T47D (cell line): ENCODE measurements at regions not wholly inside any gene's neighbourhood (a gene's known extent, or its start where the extent isn't known, plus 50 kb on each side); places are given as distances from the start of the nearest gene placed in this dataset.

ENCODE experiments used
- DNase-seq, 2 experiments: peaks; one replicate each; pipeline versions ENCODE4 v3.0.0 to v3.0.0-alpha.2; 2011 to 2012; ENCODE audit warnings: low read depth in 1 of 2, low spot score in 1 of 2
- JUND ChIP-seq: IDR thresholded peaks from 2 replicates; pipeline ENCODE4 v1.6.1; 2012; ENCODE audit warnings: low read depth
- in situ Hi-C: cut with HindIII; loops from 2 replicates; pipeline ENCODE4 v1.10.0; 2016; ENCODE audit warnings: low sequenced_read_pairs, low pct_unique_long_range_greater_than_20kb

DNA sequence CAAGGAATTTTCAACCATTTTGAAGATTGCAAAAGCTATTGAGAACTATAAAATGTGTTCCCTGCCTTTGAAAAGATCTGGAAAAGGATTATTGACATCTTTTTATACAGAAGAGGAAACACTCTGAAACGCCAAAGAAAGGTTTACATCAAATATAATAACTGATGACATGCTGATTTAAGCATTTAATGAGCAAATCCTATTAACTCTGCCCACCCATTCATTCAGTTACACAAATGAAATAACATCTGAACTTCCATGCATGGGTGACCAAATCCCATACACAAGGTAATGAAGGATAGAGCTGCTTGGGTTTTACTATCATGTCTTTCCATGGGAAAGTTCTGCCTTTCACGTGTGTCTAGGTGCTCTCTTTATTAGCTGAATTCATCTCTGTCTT lies 589.4 kb upstream of the WWC1 start:
- TF ChIP-seq JUND: no peak
- DNase-seq: no peak
- in situ Hi-C loops: no loop called here

DNA sequence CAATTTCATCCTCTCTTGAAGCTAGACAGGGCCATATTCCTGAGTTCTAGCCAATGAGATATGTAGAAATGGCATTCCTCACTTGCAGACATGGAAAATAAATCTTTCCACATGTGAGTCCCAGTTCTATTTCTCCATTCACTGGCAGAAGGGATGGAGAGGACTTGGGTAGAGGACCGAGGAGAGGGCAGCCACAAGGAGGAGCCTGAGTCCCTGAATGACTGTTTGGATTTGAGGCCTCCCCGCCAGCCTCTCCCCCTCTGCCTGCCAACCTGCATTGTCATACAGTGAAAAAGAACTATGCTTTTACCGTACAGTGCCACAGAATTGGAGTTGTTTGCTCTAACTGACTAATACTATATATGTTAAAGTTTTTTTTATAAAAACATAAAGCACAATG lies 583.0 kb upstream of the WWC1 start:
- in situ Hi-C loops: no loop called here
- DNase-seq: no peak
- TF ChIP-seq JUND: no peak

DNA sequence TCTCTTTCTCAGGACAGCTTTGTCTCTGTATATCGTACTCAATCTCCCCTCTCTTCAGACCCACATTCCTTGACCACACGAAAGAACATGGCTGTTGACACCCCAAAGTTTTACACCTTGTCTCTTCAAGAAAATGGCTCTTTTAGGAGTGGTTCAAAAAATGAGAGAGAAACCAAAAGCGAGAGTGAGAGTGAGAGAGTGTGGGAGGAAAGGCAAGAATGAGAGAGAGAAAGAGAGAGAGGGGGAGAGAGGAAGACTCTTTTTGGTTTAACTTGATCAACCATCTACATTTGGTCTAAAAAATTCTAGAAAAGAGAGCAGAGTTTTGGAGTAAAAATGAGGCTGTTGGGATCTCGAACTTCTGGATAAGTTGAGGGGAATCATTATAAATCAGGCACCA lies 581.8 kb upstream of the WWC1 start:
- no peak for TF ChIP-seq JUND
- no peak for DNase-seq
- in situ Hi-C loops: no loop called here

DNA sequence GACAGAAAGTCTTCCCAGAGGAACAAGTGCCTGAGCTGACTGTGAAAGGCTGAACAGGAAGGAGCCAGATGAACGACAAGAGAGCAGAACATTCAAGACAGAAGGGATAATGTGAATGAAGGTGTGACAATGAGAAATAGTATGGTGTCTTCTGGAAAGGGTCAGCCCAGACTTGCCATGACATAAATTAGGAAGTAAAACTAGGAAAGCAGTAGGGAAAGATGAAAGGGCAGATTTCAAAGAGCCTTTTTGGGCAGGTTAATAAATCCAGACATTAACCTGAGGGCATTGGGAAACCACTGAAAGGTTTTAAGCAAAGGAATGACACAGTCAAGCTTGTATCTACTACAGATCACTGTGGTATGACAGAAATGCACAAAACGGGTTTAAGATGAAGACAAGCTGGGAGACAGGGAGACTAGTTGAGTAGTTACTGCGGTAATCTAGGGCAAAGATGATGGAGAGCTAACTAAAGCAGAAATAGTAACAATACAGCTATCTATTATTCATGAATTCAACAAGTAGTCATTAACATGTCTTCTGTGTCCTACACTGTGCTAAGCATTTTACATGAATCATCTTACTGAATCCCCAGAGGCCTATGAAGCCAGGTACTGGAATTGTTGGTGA lies 580.9 kb upstream of the WWC1 start:
- in situ Hi-C loops: no loop called here
- no peak for TF ChIP-seq JUND

DNA sequence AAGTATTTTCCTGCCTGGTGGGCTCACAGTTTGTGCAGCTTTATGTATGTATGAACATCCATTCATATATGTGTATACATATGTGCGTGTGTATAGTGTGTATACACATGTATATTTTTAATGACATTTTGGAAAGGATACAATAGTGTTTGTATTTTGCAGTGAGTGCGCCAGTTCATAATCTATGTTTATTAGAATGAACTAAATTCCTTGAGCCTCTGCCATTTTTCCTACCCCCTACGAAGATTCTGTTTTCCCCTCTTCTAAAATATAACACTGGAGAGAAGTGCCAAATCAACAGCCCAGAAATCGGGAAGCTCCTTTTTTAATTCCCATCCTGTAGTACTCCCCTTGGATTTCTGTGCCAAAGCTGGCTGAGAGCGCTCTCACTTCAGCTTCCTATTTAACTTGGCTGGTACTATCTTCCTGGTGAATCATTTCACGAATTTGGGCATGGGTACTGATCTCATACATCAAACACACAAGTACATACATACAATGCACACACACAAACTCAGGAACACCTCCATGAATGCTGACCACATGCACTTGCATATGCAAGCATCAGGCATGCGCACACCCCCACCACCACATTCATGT lies 578.4 kb upstream of the WWC1 start:
- no peak for TF ChIP-seq JUND
- in situ Hi-C loops: no loop called here
- DNase-seq: no peak

More for the DNA sequence above, 580.9 kb upstream of the WWC1 start:
- DNase-seq: peak in 1 of 2 experiments; percentile 33

DNA sequence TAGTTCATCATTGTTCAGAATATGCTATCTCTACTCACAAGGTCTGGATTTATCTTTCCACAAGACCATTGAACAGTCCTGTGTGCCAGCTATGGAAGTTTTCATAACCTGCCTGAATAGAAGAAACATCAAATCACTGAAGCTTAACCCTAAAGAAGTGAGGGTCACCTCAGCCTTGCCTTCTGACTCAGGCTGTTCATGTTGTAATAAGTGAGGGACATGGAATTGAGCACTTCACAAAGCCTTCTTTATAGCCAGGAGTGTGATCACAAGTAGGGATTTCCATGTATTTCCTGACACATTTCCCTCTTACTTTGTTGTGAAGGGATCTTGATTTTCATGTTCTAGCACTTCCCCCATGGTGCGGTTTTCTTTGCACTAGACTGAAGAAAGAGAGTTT lies 577.5 kb upstream of the WWC1 start:
- in situ Hi-C loops: no loop called here
- TF ChIP-seq JUND: no peak
- no peak for DNase-seq

DNA sequence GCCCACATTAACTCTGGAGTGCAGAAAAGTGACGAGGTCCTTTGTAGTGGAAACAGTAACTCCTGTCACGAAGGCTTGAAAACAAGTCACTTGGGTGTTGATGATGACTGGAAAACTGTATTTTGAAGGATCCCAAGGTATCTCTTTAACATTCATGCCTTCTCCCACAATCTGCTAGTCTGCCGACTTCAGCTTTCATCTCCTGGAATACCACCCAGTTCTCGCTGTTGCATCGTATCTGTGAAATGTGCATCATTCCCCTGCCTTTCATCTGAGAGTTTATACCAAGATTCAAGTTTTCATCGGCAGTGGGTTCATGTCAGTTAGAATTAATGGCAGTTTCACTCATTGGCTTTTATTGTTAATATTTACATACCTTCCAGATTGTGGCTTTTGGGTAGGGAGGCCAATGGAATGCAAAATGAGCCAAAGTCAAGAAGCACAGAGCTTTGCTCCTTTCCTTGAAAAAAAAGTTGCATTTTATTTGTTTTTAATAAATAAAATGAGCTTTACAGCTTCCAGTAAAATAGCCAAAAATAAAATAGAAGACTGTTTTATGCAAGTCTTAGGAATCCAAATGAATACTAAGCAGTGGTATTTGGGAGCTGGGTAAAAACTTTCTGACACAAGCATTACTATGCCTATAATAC lies 575.2 kb upstream of the WWC1 start:
- no peak for DNase-seq
- in situ Hi-C loops: no loop called here
- no peak for TF ChIP-seq JUND

DNA sequence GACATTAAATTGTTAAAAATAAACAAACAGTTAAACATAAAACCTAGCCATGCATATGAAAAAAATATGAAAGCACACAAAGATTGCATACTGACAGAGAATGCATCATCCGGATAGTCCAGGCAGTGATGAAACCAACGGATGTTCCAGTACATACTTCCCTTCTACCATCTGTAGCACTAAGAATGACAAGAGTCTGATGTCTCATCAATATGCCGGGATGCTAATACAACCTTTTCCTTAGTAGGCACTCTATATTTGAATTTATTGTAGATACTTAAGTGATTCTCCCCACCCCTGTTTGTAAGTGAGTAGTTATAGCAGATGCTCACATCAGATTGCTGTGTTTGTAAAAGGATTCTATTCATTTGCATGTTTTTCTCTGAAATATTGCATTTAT lies 571.2 kb upstream of the WWC1 start:
- TF ChIP-seq JUND: no peak
- in situ Hi-C loops: no loop called here
- DNase-seq: no peak

DNA sequence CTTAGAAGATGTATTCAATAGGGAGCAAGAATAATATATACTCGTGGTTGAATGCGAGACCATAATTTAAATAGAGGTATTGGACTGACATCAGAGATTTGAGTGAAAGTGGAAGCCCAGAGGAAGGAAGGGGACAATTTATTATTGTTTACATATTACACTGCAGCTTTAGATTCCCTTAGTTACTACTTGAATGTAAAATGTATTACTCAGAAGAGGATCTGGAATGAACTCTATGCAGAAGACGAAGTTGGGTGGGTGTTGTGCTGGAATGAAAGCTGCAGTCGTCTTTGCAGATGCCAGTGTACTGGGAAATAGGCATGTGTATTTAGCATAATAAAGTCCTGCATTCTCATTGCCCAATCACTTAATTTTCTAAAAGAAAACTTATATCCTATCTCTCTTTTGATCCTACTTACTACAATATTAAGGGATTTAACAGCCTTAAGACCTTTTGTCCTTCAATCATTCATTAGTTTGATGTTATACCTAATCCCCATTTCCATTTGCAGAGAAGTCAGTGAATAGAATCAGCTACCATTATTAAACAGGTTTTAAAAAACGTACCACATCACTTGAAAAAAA lies 570.7 kb upstream of the WWC1 start:
- no peak for TF ChIP-seq JUND
- in situ Hi-C loops: no loop called here
- no peak for DNase-seq

DNA sequence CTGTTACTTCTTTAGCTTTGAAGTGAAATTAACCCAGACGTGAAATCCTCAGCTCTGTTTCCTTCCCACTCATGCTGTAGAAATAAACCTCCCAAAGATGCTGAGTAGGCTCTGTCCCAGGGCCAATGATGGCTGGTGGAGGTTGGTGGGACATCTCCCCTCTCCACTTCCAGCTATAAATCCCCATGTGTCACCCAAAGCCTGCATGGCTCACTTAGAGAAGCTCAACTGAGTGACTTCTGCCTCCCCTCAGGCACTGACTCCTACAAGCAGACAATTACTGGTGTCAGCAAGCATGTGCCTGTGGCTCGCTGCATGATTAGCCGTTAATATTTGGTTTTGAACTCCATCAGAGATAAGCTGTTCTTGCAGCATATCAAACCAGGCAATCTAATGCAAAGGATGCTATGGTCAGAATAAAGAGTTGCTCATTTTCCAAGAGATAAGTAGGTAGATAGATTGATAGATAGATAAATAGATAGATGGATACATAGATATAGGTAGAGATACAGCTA lies 569.5 kb upstream of the WWC1 start:
- no peak for DNase-seq
- no peak for TF ChIP-seq JUND
- in situ Hi-C loops: no loop called here

DNA sequence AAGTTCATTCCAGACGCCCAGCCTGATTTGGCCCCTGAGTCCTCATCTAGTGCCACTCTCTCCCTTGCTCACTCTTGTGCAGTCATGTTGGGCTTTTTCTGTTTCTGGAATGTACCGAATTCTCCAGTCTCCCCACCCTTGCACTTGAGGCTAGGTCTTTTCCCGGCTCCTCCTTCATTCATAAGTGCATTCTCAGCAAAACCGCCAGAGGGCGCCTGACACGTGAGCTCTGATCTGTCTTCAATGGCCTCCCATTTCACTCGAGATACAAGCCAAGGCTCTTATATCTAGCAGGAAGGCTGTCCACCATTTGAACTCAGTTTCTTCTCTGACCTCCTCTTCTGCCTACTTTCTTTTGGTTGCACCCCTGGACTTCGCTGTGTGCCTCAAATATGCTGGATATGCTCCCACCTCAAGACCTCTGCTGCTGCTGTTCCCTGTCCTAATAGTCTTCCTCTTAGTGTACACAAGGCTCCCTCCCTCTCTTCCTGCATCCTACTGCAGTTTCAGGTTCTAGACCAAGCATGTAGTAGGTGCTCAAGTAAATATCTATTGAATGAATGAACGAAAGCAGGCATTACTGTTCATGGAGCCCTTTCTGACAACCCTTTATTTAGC lies 568.1 kb upstream of the WWC1 start:
- in situ Hi-C loops: no loop called here
- no peak for TF ChIP-seq JUND
- DNase-seq: peak; percentile 59 to 87

DNA sequence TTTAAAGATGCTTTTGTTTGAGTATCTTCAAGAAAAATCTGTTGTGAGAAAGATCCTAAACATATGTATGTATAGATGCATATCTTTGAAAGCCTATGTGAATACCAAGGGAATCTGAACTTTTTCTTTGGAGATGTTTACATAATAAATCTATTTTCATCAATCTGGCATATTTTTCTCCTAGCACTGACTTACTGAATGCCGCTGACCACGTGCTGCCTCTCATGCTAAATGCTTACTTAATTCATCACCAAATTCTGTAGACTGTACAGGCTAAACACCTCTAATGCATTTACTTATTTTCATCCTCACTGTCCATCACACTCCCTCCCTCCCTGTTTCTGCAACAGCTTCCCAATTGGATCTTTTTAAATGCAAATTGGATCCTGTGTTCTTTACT lies 566.2 kb upstream of the WWC1 start:
- in situ Hi-C loops: no loop called here
- no peak for DNase-seq
- no peak for TF ChIP-seq JUND

DNA sequence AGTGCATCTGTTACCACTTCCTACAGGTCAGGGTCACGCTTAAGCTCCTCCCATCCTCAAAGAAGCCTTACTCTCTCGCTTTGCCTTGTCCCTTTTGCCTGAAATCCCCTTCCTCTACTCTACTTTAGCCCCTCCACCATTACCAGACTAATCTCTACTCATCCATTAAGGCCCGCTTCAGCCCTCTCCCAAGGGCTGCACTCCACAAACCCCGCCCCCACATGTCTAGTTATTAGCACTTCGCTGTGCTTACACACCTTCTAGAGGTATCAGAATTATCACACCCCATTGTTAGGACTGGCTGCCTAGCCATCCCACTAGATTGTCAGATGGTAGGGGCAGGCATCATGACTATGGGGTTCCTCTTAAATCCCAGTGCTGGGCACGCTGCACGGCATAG lies 565.7 kb upstream of the WWC1 start:
- DNase-seq: no peak
- in situ Hi-C loops: no loop called here

More for the DNA sequence above, 565.7 kb upstream of the WWC1 start:
- no peak for TF ChIP-seq JUND
